Loucy (cell line): ENCODE measurements at regions not wholly inside any gene's neighbourhood (a gene's known extent, or its start where the extent isn't known, plus 50 kb on each side); places are given as distances from the start of the nearest gene placed in this dataset.

ENCODE experiments used
- CTCF ChIP-seq: fragments of 200-600 bp; sonication (generic); conservative IDR thresholded peaks from 2 replicates; pipeline ENCODE4 v1.5.1; 2014; ENCODE audit warnings: mild to moderate bottlenecking, antibody characterized with exemption, low read length
- EZH2phosphoT487 ChIP-seq: fragments of 200-600 bp; IDR thresholded peaks from 2 replicates; pipeline ENCODE4 v1.6.1; 2018; ENCODE audit warnings: antibody characterized with exemption, mild to moderate bottlenecking, moderate library complexity, borderline replicate concordance

- TF ChIP-seq CTCF (no peak), EZH2phosphoT487 (no peak)
Observed at GRCh38 chr3:80785875-80786274, 975.6 kb downstream of the GBE1 start.
